Endothelial cell of hepatic sinusoid (primary cell): ENCODE measurements at regions not wholly inside any gene's neighbourhood (a gene's known extent, or its start where the extent isn't known, plus 50 kb on each side); places are given as distances from the start of the nearest gene placed in this dataset.
"Not testable (repeated sequence)": the region's sequence is repeated elsewhere in the genome, so short reads cannot be mapped to it uniquely, and the experiment has no call there.

Experiments used
- in situ Hi-C: cut with HindIII; loops from 2 replicates; pipeline ENCODE4 v1.10.0; 2017; ENCODE audit warnings: low sequenced_read_pairs

DNA sequence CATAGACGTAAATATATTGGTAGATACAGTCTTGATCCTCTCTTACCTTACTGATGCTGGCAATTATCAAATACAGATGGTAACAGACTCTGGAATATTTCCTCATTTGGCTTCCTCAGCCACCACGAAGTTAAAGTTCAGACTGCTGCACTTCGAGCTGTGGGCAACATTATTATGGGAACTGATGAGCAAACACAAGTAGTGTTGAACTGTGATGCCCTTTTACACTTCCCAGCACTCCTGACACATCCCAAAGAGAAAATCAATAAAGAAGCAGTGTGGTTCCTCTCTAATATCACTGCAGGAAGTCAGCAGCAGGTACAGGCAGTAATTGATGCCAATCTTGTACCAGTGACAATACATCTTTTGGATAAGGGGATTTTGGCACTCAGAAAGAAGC lies 162.7 kb upstream of the NT5E start:
- in situ Hi-C loops: no loop called here

DNA sequence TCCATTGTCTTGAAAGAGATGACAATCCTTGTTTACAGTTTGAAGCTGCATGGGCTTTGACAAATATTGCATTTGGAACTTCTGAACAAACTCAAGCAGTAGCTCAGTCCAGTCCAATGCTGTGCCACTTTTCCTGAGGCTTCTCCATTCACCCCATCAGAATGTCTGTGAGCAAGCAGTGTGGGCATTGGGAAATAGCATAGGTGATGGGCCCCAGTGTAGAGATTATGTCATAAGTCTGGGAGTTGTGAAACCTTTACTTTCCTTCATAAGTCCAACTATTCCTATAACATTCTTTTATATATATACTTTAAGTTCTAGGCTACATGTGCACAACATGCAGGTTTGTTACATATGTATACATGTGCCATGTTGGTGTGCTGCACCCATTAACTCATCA lies 163.4 kb upstream of the NT5E start:
- in situ Hi-C loops: not testable (repeated sequence)

DNA sequence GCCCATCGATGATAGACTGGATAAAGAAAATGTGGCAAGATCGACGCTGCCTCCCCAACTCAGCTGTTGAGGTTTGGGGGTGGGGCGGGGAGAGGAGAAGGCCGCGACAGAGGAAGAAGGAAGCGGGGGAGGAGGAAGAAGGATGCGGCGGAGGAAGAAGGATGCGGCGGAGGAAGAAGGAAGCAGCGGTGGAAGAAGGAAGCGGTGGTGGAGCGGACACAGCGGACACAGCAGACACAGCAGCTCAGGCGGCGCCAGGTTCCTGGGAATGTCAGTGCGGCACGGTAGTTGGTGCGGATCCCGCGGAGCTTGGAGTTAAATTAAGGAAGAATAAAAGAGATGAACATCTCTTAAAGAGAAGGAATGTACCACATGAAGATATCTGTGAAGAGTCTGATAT lies 163.9 kb upstream of the NT5E start:
- in situ Hi-C loops: no loop called here

DNA sequence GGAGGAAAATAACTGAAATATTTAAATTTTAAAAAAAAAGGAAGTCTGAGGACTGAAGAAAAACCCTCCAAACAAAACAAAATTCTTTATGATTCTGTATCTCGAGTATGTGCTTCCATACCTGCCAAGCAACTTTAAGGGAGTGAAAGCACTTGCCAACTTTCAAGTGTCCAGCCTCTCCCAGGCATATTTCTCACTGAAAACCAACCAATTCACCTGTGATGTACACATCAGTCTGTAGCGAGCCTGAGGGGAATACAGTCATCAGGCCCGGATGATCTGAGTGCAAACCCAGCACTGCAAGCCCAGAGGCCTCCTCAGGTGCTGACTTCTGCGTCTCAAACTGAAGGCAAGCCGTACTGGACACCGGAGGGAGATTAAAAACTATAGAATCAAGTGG lies 164.8 kb upstream of the NT5E start:
- in situ Hi-C loops: no loop called here

- in situ Hi-C loops: no loop called here
Measured at GRCh38 chr6:85283436-85283835, 166.4 kb upstream of the NT5E start.

DNA sequence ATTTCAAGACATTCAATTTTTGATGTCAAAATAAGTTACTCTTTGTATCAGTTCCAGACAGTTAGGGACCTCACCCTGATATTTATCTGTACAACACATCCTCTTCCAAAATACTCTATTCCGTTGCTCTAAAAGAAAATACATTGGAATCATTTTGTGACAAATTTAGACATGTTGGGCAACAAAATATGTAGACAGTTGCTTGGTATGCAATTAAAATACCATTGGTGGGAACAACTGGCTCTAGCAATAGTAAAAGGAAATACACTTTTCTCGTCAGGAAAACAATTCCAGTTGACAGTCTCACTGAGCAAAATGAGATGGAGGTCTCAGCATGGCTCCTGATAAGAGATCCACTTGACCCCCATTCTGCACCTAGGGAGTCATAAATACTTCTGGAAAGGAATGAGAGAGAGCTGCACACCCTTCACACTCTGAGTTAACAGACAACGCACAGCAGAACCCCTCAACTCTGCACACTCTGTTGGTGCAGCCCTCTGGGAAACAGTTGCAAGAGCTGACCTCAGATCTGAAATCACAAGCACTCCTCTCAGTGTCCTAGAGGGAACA lies 171.3 kb upstream of the NT5E start:
- in situ Hi-C loops: no loop called here

- in situ Hi-C loops: not testable (repeated sequence)
Measured at GRCh38 chr6:85276026-85276425, 173.9 kb upstream of the NT5E start.

DNA sequence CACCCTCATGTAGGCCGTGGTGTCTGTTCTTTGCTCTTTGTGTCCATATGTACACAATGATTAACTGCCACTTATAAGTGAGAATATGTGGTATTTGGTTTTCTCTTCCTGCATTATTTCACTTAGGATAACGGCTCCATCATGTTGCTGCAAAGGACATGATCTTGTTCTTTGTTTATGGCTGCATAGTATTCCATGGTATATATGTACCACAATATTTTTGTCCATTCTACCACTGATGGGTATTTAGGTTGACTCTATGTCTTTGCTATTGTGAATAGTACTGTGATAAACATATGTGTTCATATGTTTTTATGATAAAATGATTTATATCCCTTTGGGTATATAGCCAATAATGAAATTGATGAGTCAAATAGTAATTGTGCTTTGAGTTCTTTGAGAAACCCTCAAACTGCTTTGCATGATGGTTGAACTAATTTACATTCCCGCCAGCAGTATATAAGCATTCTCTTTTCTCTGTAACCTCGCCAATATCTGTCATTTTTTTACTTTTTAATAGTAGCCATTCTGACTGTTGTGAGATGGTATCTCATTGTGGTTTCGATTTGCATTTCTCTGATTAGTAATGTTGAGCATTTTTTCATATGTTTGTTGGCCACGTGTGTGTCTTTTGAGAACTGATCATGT lies 174.4 kb upstream of the NT5E start:
- in situ Hi-C loops: no loop called here

- in situ Hi-C loops: no loop called here
Measured at GRCh38 chr6:85273870-85274269, 176.0 kb upstream of the NT5E start.

GRCh38 chr6:85273046-85273445 lies 176.8 kb upstream of the NT5E start:
- in situ Hi-C loops: no loop called here

DNA sequence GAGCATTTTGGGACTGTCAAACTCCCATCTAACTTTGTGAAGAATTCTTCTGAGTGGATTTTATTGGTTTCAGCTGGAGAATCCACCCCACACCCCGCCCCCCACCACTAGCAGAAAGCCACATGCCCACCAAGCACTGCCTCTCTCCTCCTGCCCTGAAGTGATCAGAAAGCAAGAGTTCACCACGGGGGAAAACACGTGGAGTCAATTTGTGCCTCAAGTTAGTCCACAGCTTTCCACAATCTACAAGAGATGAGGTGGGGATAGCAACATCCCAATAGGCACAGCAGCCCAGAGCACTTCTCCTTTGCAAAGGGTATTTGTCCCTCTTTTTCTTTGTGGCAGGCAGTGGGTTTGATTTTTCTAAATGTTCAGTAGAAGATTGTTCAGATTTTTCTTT lies 177.3 kb upstream of the NT5E start:
- in situ Hi-C loops: no loop called here

DNA sequence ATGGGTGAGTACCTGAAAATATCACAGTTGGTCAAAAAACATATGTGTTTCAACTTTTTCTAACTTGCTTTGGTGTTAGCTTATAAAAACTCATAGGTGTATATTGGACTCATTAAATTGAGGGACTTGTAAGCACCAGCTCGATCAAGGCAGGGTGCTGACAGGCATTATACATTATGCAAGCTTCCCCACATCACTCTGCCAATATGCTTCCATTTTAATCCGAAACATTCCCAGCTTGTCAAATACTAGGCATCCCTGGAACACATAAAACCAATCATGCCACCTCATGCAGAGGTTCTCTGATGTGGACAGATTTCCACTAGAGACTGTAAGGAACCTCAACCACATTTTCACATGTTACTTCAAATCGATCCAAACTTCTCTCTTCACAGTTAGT lies 187.3 kb upstream of the NT5E start:
- in situ Hi-C loops: no loop called here

GRCh38 chr6:85261271-85261670 lies 188.6 kb upstream of the NT5E start:
- in situ Hi-C loops: no loop called here

DNA sequence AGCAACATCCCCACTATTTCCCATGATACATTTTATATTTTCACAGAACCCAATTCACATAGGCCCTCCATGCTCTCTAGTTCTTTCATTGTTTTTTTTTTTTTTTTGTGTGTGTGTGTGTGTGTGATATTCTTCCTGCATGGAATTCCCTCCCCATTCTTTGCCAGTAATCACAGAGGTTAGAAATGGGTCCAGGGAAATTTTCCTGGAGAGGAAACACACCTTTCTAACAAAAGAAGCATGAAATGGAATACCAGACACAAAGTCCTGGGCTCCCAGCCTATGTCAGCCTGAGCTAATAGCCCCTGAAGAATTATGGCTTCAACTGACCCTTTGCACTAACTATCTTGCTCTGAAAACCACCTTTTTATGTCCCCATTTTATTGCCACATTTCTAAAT lies 194.2 kb upstream of the NT5E start:
- in situ Hi-C loops: no loop called here

GRCh38 chr6:85252552-85252951 lies 197.3 kb upstream of the NT5E start:
- in situ Hi-C loops: no loop called here

DNA sequence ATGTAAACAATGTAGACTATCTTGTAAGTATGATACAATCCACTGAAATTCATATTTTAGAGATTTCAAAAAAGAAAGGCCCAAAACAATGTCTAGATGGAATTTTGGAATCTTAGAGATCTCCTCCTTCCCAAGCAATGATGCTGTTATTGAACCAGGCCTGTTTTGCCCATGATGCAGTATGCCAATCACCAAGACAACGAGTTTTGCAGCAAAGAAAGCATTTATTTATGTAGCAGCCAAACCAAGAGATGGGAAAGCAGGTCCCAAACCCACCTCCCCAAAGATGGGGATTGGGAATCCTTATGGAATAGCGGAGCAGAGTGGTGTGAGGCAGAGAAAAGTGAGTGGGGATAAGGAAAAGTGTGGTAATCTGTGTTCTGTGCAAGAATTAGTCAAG lies 197.8 kb upstream of the NT5E start:
- in situ Hi-C loops: no loop called here

- in situ Hi-C loops: no loop called here
Measured at GRCh38 chr6:85251300-85251699, 198.6 kb upstream of the NT5E start.

DNA sequence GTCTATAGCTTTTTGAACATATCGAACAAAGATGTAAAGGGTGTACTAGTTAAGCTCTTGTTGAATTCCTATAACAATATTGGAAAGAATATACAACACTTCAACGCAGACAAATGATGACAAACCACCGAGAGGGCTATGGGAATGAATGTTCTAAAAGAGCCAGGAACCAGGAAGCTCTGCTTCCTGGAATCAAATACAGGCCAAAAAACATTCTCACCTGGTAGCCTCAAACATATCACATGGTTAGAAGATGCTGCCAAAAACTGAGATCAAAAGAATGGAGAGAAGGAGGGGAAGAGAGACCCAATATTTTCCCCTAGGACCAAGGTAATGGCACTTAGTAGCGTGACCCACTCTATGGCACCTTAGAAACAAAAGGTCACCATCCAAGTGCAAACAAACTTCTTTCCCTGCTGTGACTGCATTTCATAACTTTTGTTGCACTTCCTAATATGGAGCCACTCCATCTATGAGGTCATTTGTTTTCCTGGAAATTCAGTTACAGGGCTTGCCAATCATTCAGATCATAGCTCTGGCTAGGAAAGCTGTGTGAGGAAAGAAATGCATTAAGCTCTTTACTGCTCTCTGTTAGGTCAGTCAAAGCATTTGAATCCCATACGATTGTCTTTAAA lies 199.2 kb upstream of the NT5E start:
- in situ Hi-C loops: no loop called here

GRCh38 chr6:85245004-85245403 lies 204.9 kb upstream of the NT5E start:
- in situ Hi-C loops: no loop called here

DNA sequence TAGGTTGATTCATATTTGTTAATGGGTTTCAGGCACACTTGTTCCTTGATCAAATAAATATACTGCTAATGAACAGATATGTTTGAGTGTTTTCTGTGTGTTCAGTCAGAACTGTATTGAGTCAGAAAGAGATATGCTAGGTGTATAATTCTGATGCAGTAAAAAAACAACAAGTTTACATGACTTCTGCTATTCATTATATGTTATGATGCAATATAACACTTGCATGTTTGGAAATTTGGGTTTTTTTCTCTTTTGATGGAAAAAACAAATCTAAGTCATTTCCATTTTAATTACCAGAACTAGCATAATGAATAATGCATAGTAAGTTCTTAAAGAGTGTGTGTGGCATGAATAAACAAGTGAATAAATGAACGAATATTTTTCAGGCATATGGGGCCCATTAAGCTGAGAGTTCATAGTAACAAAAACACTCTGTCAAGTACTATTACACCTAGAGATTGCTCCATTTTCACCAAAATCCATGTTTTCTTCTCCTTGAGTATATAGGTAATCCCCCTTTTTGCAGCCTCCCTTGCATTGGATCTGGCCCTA lies 208.3 kb upstream of the NT5E start:
- in situ Hi-C loops: no loop called here

DNA sequence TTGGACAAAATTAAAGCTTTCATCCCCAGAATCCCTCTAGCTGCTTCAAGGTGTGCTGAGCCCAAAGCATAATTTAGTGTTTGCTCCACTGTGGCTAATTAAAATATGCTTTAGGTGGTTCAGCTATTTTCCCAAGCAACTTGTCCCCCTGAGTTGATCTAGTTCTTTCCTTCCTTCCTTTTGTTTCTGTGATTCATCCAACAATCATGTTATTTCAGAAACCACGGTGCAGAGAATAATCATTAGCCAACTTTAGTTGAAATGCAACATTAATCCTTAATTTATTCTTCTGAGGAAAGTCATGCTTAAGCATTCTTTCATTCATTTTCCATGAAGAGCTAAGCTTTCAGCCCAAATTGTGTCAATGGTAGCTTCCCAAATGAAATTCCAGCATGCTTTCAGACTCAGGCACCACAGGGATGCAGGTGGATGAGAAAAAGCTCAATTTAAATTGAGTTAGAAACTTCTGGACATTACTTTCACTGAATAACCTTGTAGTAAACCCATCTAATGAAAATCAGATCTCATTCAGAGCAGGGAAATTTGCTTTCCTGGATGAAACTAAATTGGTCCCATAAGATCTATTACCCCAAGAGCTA lies 209.0 kb upstream of the NT5E start:
- in situ Hi-C loops: no loop called here

- in situ Hi-C loops: no loop called here
Measured at GRCh38 chr6:85237478-85237877, 212.4 kb upstream of the NT5E start.
